H1 (cell line): ENCODE measurements at regions not wholly inside any gene's neighbourhood (a gene's known extent, or its start where the extent isn't known, plus 50 kb on each side); places are given as distances from the start of the nearest gene placed in this dataset.

ENCODE experiments used
- CTCF ChIA-PET: fragments of 300-600 bp; sonication (Branson Sonifier 250); formaldehyde crosslinking; loops from one replicate; lab custom pipeline; 2021; ENCODE audit not compliant: partially characterized antibody; lab: Charles Lee
- POLR2A ChIA-PET: fragments of 300-600 bp; sonication (Branson Sonifier 250); formaldehyde crosslinking; loops from one replicate; lab custom pipeline; 2021; ENCODE audit warnings: inconsistent platforms; ENCODE audit not compliant: partially characterized antibody; lab: Charles Lee
- DNase-seq, 2 experiments: peaks; one replicate each; pipeline versions ENCODE4 v3.0.0 to v3.0.0-alpha.2; 2010 to 2022; ENCODE audit warnings: low spot score in 2 of 2, low read depth in 1 of 2, mixed read lengths in 1 of 2
- FAIRE-seq: peaks from 2 replicates; lab custom pipeline; 2011; peaks lifted over from hg19 to GRCh38; lab: Jason Lieb, UNC
- H2AFZ ChIP-seq: 2 replicates; pipeline ENCODE4 v1.8.1; 2012; ENCODE audit warnings: low read length, inconsistent platforms
- H2AK5ac ChIP-seq: 2 replicates; pipeline ENCODE4 v1.6.1; 2013; ENCODE audit warnings: low read depth, low read length
- H2BK120ac ChIP-seq: replicated peaks from 2 replicates; pipeline ENCODE3; 2013; ENCODE audit warnings: low read depth, low read length, inconsistent platforms
- H2BK12ac ChIP-seq: 2 replicates; pipeline ENCODE4 v1.6.1; 2013; ENCODE audit warnings: low read depth, low read length
- H2BK15ac ChIP-seq: 2 replicates; pipeline ENCODE4 v1.6.1; 2013; ENCODE audit warnings: low read length
- H2BK20ac ChIP-seq: 2 replicates; pipeline ENCODE4 v1.6.1; 2013; ENCODE audit warnings: low read length
- H2BK5ac ChIP-seq: 2 replicates; pipeline ENCODE4 v1.6.1; 2013; ENCODE audit warnings: low read depth, low read length
- H3K14ac ChIP-seq: 2 replicates; pipeline ENCODE4 v1.6.1; 2013; ENCODE audit warnings: inconsistent platforms; ENCODE audit not compliant: insufficient read length
- H3K18ac ChIP-seq: 2 replicates; pipeline ENCODE4 v1.6.1; 2013; ENCODE audit warnings: low read length; ENCODE audit errors: extremely low read depth
- H3K23ac ChIP-seq: 2 replicates; pipeline ENCODE4 v1.6.1; 2013; ENCODE audit warnings: inconsistent platforms; ENCODE audit not compliant: insufficient read length
- H3K23me2 ChIP-seq: 2 replicates; pipeline ENCODE4 v1.6.1; 2013; ENCODE audit warnings: low read depth, low read length
- H3K27ac ChIP-seq: 2 replicates; pipeline ENCODE4 v1.6.1; 2011; ENCODE audit warnings: low read depth, low read length, inconsistent platforms
- H3K27me3 ChIP-seq, 4 experiments: replicated peaks in 1 of 4; 1 replicate in 1 of 4; 2 replicates in 3 of 4; pipeline versions ENCODE4 v1.6.1 to v1.8.1; 2011 to 2013; ENCODE audit warnings: low read length in 3 of 4, mild to moderate bottlenecking in 3 of 4, inconsistent platforms in 2 of 4, mixed read lengths in 2 of 4, moderate library complexity in 1 of 4; ENCODE audit not compliant: control insufficient read depth in 3 of 4, insufficient read depth in 3 of 4; ENCODE audit errors: extremely low read depth in 1 of 4
- H3K36me3 ChIP-seq, 4 experiments: 2 replicates each; pipeline versions ENCODE4 v1.6.1 to v1.8.1; 2011 to 2013; ENCODE audit warnings: mild to moderate bottlenecking in 4 of 4, low read length in 3 of 4, moderate library complexity in 2 of 4, control low read depth in 1 of 4, inconsistent platforms in 1 of 4; ENCODE audit not compliant: insufficient read depth in 4 of 4, control insufficient read depth in 2 of 4
- H3K4ac ChIP-seq: replicated peaks from 2 replicates; pipeline ENCODE3; 2013; ENCODE audit warnings: low read length, low read depth, mixed read lengths, inconsistent platforms; ENCODE audit not compliant: insufficient read length
- H3K4me1 ChIP-seq, 4 experiments: replicated peaks in 1 of 4; 1 replicate in 1 of 4; 2 replicates in 3 of 4; pipeline versions ENCODE4 v1.6.1 to v1.8.1; 2011 to 2013; ENCODE audit warnings: low read length in 3 of 4, inconsistent platforms in 2 of 4, mixed read lengths in 1 of 4; ENCODE audit not compliant: insufficient read depth in 4 of 4, control insufficient read depth in 3 of 4
- H3K4me2 ChIP-seq, 2 experiments: 2 replicates each; pipeline versions ENCODE4 v1.6.1 to v1.8.1; 2011 to 2013; ENCODE audit warnings: low read depth in 2 of 2, low read length in 2 of 2, control low read depth in 1 of 2, inconsistent platforms in 1 of 2, mild to moderate bottlenecking in 1 of 2; ENCODE audit not compliant: insufficient read depth in 1 of 2
- H3K4me3 ChIP-seq, 4 experiments: fragments of 200-600, 300-600 bp in 1 of 4; sonication (generic), shearing (Covaris generic), sonication (Bioruptor Twin) in 1 of 4; 2 replicates each; pipeline versions ENCODE4 v1.5.1 to v1.8.1; 2011 to 2016; ENCODE audit warnings: low read length in 4 of 4, low read depth in 3 of 4, control low read depth in 2 of 4, inconsistent platforms in 2 of 4, mild to moderate bottlenecking in 2 of 4, mixed read lengths in 1 of 4, moderate library complexity in 1 of 4; ENCODE audit not compliant: insufficient read depth in 2 of 4; ENCODE audit errors: extremely low read depth in 1 of 4
- H3K56ac ChIP-seq: replicated peaks from 2 replicates; pipeline ENCODE3; 2013; ENCODE audit warnings: low read depth, mild to moderate bottlenecking, mixed read lengths, low read length, inconsistent platforms; ENCODE audit not compliant: insufficient read length
- H3K79me1 ChIP-seq: 2 replicates; pipeline ENCODE4 v1.6.1; 2013; ENCODE audit warnings: low read depth, low read length, control low read depth
- H3K79me2 ChIP-seq, 2 experiments: 2 replicates each; pipeline versions ENCODE4 v1.6.1 to v1.8.1; 2012 to 2013; ENCODE audit warnings: low read length in 2 of 2, mild to moderate bottlenecking in 2 of 2, inconsistent platforms in 1 of 2; ENCODE audit not compliant: insufficient read depth in 2 of 2, control insufficient read depth in 1 of 2
- H3K9ac ChIP-seq, 4 experiments: replicated peaks in 1 of 4; 1 replicate in 1 of 4; 2 replicates in 3 of 4; pipeline versions ENCODE4 v1.6.1 to v1.8.1; 2011 to 2013; ENCODE audit warnings: low read depth in 3 of 4, low read length in 3 of 4, control low read depth in 2 of 4, mild to moderate bottlenecking in 2 of 4, moderate library complexity in 2 of 4, inconsistent platforms in 1 of 4; ENCODE audit errors: extremely low read depth in 1 of 4
- H3K9me3 ChIP-seq, 2 experiments: 2 replicates each; pipeline versions ENCODE4 v1.6.1 to v1.8.1; 2012 to 2013; ENCODE audit warnings: mild to moderate bottlenecking in 2 of 2, moderate library complexity in 2 of 2, control low read depth in 1 of 2, inconsistent platforms in 1 of 2, low read depth in 1 of 2, low read length in 1 of 2, mixed read lengths in 1 of 2; ENCODE audit not compliant: insufficient read depth in 2 of 2
- H4K20me1 ChIP-seq, 2 experiments: replicated peaks in 1 of 2; 2 replicates each; pipeline versions ENCODE3 to v1.8.1; 2011 to 2013; ENCODE audit warnings: inconsistent platforms in 2 of 2, low read length in 2 of 2, mild to moderate bottlenecking in 1 of 2; ENCODE audit not compliant: insufficient read depth in 2 of 2, control insufficient read depth in 1 of 2
- H4K5ac ChIP-seq: 2 replicates; pipeline ENCODE4 v1.6.1; 2013; ENCODE audit warnings: low read length, low read depth, mixed read lengths, inconsistent platforms; ENCODE audit not compliant: insufficient read length
- H4K8ac ChIP-seq: 2 replicates; pipeline ENCODE4 v1.8.0; 2013; ENCODE audit warnings: mild to moderate bottlenecking, moderate library complexity, low read length, inconsistent platforms; ENCODE audit not compliant: insufficient read depth; ENCODE audit errors: extremely low read depth
- H4K91ac ChIP-seq: replicated peaks from 2 replicates; pipeline ENCODE3; 2013; ENCODE audit warnings: low read length, mixed read lengths, inconsistent platforms; ENCODE audit not compliant: insufficient read length
- CBX8 ChIP-seq: fragments of 300-800, 300-1000 bp; sonication (generic); IDR thresholded peaks from 2 replicates; pipeline ENCODE4 v1.7.1; 2016; ENCODE audit warnings: low read depth, low read length, borderline replicate concordance
- GABPA ChIP-seq: IDR thresholded peaks from 2 replicates; pipeline ENCODE4 v1.6.1; 2011; ENCODE audit warnings: mild to moderate bottlenecking, low read length, moderate library complexity, borderline replicate concordance; ENCODE audit not compliant: insufficient read depth
- JUND ChIP-seq: IDR thresholded peaks from 2 replicates; pipeline ENCODE4 v1.6.1; 2011; ENCODE audit warnings: mild to moderate bottlenecking, improper control_type of control experiment, low read length
- RFX5 ChIP-seq: IDR thresholded peaks from 2 replicates; pipeline ENCODE4 v1.6.1; 2011; ENCODE audit warnings: low read depth, low read length, improper control_type of control experiment, borderline replicate concordance
- SIRT6 ChIP-seq: IDR thresholded peaks from one replicate; pipeline ENCODE4 v1.7.1; 2012; ENCODE audit warnings: low read length, inconsistent platforms
- SRF ChIP-seq: IDR thresholded peaks from 2 replicates; pipeline ENCODE4 v1.6.1; 2011; ENCODE audit warnings: mild to moderate bottlenecking, low read depth, low read length, moderate library complexity
- WGBS, 2 experiments: shearing (Covaris generic) in 1 of 2; methylation state at CpG; one replicate each; pipeline versions ENCODE4 v1.1.6 to v1.1.7; 2013 to 2015; ENCODE audit warnings: low lambda C conversion rate in 2 of 2, mixed read lengths in 2 of 2, inconsistent platforms in 1 of 2, low coverage in 1 of 2, missing lambda C conversion rate in 1 of 2; ENCODE audit not compliant: insufficient replicate concordance in 2 of 2, insufficient coverage in 1 of 2, insufficient read length in 1 of 2; ENCODE audit errors: extremely low coverage in 1 of 2, missing lambda C conversion rate in 1 of 2; 5-methylcytosine and 5-hydroxymethylcytosine counted together
- TF ChIP-seq, protein P1 (sequence below): IDR thresholded peaks from 2 replicates; pipeline ENCODE4 v1.6.1; 2011; ENCODE audit warnings: low read depth, mild to moderate bottlenecking, low read length; ENCODE audit not compliant: insufficient read depth

DNA sequence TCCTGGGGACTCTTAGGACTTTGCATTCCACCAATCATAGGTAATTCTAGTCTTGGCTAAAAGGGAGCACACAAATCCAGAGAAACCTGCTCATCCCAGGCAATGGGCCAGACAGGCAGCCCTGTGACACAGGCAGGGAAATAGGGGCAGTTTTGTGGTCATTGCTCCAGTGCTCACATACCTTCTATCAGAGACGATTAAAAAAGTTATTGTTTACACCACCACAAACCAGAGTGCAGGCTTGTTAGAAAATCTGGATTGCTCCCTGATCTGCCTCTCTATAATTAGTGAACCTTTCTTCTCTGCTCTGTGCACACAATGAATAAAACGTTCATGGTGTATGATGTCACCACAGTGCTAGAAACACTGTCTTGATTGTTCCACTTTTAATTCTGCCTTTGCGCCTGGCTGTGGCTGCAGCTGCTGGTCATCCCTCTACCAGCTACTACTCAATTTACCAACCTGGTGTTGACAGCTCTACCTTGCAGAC lies 121.6 kb upstream of the SPATA13 start:
- Histone ChIP-seq H3K9me3 (no peaks in the 10 kb centered on the region), H3K4me3 (no peak overlapping the region), H2AFZ (no peak overlapping the region), H4K91ac (no peak overlapping the region), H3K27me3 (peaks cover 8 to 48% (median 39%) of the 10 kb centered on the region in 4 experiments), H3K23me2 (no peaks in the 10 kb centered on the region), H2AK5ac (no peak overlapping the region), H3K56ac (no peak overlapping the region), H3K79me1 (no peaks in the 10 kb centered on the region), H3K23ac (no peak overlapping the region), H4K8ac (no peak overlapping the region), H3K9ac (no peak overlapping the region), H2BK15ac (no peak overlapping the region), H3K18ac (no peak overlapping the region), H3K4me1 (peaks cover 0 to 9% (median 4%) of the 10 kb centered on the region in 4 experiments; a peak in 4 of 7 replicates), H3K4ac (no peak overlapping the region), H3K79me2 (no peaks in the 10 kb centered on the region), H3K4me2 (no peak overlapping the region), H2BK120ac (no peak overlapping the region), H3K27ac (no peak overlapping the region), H3K14ac (no peak overlapping the region), H2BK5ac (no peak overlapping the region), H4K5ac (no peak overlapping the region), H3K36me3 (no peaks in the 10 kb centered on the region), H4K20me1 (no peaks in the 10 kb centered on the region), H2BK20ac (no peak overlapping the region), H2BK12ac (no peak overlapping the region)
- POLR2A ChIA-PET, result no interaction called here
- TF ChIP-seq GABPA (no peak), SRF (no peak), CBX8 (no peak), RFX5 (no peak), SIRT6 (no peak), JUND (no peak)
- TF ChIP-seq, protein P1, sequence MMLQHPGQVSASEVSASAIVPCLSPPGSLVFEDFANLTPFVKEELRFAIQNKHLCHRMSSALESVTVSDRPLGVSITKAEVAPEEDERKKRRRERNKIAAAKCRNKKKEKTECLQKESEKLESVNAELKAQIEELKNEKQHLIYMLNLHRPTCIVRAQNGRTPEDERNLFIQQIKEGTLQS, result no peak
- CTCF ChIA-PET, result interaction anchor here (2.0 to 6.2 kb wide), 3 partner anchors 12 to 189 kb away, joined by 7 to 39 read pairs (median 17); no protein-coding TSS in a partner anchor
- FAIRE-seq, result no peak
- no peak for DNase-seq
- WGBS, 2 experiments, result 81% methylated on average over 3 of the region's 3 CpGs; no CpG with 5 or more reads in 1 of the 2 experiments
